DMS53 treated with DMSO at 0.1 percent for 48 hours (cell line): ENCODE measurements at regions not wholly inside any gene's neighbourhood (a gene's known extent, or its start where the extent isn't known, plus 50 kb on each side); places are given as distances from the start of the nearest gene placed in this dataset.

Source experiments
- DNase-seq: peaks from one replicate; lab custom pipeline; 2025; ENCODE audit not compliant: unreplicated experiment; lab: John Stamatoyannopoulos, UW

DNA sequence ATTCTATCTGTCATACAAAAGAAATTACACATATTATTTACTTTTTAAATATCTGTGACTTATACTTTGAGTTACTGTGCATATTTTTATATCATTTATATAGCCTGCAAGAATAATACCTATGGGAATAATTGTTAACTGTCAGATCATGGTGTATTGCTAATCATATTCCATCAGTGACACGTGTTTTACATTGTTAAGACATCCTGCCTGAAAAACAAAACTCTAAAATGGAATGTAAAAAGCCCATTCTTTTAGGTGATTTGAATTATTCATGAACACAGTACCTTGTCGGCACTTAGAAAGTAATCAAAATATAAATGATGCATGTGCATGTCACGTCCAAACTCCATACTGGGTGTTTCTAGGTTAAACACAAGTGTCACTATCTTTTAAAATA is 533.8 kb upstream of the PCDH9 start:
- no peak for DNase-seq

DNA sequence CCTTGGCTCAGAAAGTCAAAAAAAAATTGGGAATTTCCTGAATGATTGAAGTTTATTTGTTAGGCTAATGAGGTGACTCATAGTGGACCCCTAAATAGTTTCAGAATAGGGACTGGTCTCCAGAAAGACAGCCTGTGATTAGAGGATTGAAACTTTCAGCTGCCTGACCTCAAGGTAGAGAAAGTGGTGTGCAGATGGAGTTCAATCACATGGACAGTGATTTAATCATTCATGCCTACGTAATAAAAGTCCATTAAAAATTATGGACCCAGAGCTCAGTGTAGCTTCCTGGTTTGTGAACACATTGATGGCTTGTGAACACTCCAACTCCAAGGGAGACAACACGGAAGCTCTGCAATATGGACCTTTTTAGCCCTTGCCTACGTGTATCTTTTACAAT is 533.2 kb upstream of the PCDH9 start:
- no peak for DNase-seq

DNA sequence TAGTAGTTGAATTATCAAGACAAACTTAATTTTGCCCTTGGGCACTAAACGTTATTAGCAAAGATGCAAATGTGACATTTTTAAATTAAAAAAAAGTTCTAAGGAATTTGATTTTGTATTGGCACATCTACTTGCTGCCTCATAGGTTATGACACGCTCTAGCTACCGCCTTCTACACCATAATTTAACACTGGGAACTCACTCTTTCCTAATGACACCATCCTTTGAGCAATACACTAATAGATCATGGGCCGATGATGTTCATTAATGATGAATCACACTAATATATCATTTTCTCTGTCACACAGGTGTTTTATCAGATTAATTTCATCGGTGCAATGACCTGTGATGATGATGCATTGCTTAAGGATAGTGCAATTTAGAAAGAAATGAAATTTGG is 528.8 kb upstream of the PCDH9 start:
- DNase-seq, result no peak

DNA sequence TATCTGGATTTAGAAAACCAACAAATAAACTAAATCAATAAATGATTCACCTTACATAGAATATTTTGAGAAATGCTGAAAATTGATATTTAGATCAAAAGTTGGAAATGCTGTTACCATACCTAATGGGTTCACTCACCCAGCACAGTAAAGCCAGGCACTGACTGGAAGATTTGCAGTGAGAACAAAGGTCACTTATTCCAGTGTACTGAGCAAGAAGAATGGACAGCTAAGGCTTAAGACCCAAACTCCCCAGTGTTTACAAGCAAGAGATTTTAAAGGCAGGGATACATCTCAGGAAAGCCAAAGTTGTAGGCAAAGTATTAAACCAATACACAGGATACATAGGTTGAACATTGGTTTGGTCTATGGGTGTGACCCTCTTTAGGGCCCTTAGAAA is 523.9 kb upstream of the PCDH9 start:
- no peak for DNase-seq

DNA sequence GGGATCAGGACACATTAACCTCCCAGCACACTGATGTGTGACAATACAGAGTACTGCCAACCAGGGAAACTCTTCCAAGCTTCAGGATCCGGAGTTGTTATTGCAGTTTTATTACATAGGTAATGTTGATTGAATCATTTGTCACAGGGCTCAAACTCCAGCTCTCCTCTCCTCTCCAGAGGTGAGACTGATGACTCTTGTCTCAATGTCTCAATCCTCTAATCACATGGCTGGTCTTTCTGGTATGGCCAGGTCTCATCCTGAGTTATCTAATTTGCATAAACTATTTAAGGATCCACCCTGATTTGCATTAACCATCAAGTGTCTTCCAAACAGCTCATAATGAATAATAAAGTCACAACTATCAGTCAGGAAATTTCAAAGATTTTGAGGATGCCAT is 522.6 kb upstream of the PCDH9 start:
- DNase-seq, result no peak

- no peak for DNase-seq
Measured at GRCh38 chr13:67742478-67742877, 512.3 kb upstream of the PCDH9 start.

DNA sequence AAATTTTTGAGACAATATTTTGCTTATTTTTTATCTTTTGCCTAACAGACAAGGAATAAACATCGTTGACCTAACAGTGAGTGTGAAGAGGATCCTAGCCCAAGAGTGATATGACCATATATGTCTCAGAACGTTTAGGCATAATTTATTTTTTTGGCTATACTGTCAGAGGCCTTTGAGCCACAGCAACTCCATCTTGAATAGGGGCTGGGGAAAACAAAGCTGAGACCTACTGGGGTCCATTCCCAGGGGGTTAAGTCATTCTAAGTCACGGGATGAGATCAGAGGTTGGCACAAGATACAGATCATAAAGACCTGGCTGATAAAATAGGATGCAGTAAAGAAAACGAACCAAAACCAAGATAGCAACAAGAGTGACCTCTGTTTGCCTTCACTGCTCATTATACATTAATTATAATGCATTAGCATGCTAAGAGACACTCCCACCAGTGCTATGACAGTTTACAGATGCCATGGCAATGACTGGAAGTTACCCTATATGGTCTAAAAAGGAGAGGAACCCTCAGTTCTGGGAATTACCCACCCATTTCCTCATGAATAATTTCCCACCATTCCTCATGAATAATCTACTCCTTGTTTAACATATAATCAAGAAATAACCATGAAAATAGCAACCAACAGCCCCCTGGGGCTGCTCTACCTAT is 510.9 kb upstream of the PCDH9 start:
- DNase-seq, result no peak

- peak; percentile 32 for DNase-seq
Measured at GRCh38 chr13:67736646-67737420, 506.7 kb upstream of the PCDH9 start.

DNA sequence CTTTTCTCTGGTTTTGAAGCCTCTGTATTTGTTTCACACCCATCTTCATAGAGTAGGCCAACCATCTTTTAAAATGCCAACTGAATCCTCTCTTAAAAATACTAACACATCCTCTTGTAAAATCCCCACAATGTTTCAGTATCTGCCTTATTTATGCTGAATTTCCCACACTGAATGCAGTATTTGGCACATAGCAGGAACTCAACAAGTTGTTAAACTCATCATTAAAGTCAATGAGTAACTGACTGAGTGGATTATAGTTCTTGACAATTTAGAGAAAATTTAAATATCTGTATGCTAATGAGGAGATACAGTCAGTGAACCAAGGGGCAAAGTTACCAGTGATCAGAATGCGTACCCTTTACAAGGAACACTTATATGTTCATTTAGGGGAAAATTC is 505.5 kb upstream of the PCDH9 start:
- DNase-seq, result no peak

GRCh38 chr13:67726979-67727378 is 496.8 kb upstream of the PCDH9 start:
- no peak for DNase-seq

GRCh38 chr13:67725999-67726398 is 495.9 kb upstream of the PCDH9 start:
- DNase-seq, result no peak

DNA sequence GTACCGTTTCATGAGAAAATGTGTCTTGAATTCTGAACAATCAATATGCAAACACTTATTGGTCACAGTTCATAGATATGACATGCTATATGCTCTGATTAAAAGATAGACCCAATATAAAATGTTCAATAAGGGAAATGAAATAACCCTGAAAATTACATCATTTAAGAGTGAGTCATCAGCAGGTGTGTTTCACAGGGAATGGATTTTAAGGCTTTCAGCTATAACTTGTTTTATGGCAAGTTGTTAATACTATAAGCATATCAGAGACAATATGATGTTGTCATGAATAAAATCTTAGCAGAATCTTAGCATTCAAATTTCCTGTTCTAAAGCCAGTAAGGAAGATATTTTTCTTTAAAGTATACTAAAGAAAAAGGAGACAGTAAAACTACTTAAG is 483.4 kb upstream of the PCDH9 start:
- no peak for DNase-seq

- DNase-seq, result no peak
Measured at GRCh38 chr13:67696775-67697174, 466.6 kb upstream of the PCDH9 start.

- DNase-seq, result no peak
Measured at GRCh38 chr13:67664502-67664901, 434.4 kb upstream of the PCDH9 start.

- no peak for DNase-seq
Measured at GRCh38 chr13:67662997-67663396, 432.9 kb upstream of the PCDH9 start.

DNA sequence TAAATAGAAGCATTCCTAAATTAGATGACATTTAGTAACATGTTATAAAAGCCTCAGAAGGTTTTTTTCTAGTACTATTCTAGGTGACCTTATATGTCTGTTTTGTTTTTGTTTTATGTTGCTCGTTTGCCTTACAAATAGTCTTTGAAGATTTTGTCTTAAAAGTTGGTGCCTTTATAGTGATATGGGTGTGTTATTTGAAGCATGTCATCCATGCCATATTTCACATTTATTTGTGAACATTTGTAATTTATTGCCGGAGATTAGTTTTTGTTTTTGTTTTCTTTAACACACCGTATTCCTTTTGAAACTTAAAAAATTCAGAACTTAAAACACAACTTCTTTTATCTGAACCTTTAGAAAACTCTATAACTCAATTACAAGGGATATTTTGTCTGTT is 422.8 kb upstream of the PCDH9 start:
- DNase-seq, result no peak

- no peak for DNase-seq
Measured at GRCh38 chr13:67651908-67652465, 421.9 kb upstream of the PCDH9 start.

- DNase-seq, result no peak
Measured at GRCh38 chr13:67650471-67650870, 420.3 kb upstream of the PCDH9 start.

- DNase-seq, result no peak
Measured at GRCh38 chr13:67645874-67646467, 415.8 kb upstream of the PCDH9 start.

- DNase-seq, result no peak
Measured at GRCh38 chr13:67643516-67644055, 413.4 kb upstream of the PCDH9 start.

GRCh38 chr13:67642657-67643056 is 412.5 kb upstream of the PCDH9 start:
- DNase-seq, result no peak

DNA sequence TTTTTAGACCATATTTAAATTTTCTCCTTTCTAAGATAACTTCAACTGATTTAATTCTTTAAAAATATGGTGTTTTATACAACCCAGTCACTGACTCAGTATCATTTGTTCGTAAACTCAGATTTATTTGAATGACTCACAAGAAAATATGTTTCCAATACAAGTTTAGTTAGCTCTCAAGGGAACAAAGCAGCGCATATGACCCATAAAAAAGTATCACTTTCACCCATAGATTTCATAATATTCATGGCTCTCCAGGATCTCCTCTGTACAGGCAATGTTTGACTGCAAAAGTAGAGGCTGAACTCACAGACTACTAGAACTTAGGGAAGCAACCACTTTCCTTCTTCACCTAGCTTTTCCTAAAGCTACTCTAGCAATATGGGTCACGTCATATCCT is 405.6 kb upstream of the PCDH9 start:
- DNase-seq, result no peak
